ENCODE measurements at regions not wholly inside any gene's neighbourhood (a gene's known extent, or its start where the extent isn't known, plus 50 kb on each side); places are given as distances from the start of the nearest gene placed in this dataset.
"Not testable (repeated sequence)": the region's sequence is repeated elsewhere in the genome, so short reads cannot be mapped to it uniquely, and the experiment has no call there.

DNA sequence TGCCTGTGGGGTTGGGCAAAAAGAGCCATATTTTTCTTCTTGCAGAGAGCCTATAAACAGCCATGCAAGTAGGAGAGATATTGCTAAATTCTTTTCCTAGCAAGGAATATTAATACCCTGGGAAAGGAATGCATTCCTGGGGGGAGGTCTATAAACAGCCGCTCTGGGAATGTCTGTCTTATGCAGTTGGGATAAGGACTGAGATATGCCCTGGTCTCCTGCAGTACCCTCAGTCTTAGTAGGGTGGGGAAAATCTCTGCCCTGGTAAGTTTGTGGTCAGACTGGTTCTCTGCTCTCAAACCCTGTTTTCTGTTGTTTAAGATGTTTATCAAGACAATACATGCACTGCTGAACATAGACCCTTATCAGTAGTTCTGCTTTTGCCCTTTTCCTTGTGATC lies 508.3 kb downstream of the IRS1 start:
- not testable (repeated sequence) for TF ChIP-seq CTCF (conservative IDR thresholded peaks at IDR 0.05 in 1 of 2, IDR thresholded peaks at IDR 0.05 in 1 of 2; ENCODE audit: low read depth in 1 of 2, low read length in 2 of 2); EZH2 (IDR thresholded peaks at IDR 0.05; ENCODE audit: low read length, missing control alignments)
